ENCODE measurements at regions not wholly inside any gene's neighbourhood (a gene's known extent, or its start where the extent isn't known, plus 50 kb on each side); places are given as distances from the start of the nearest gene placed in this dataset.

GRCh38 chrX:7247346-7247745 lies 99.4 kb upstream of the PUDP start:
- H3K27me3 ChIP-seq (ENCODE audit: control insufficient read depth, insufficient read depth, low read length): no peaks in the 10 kb centered on the region
- no peak for DNase-seq (ENCODE audit: low read depth in 2 of 2)
- H4K20me1 ChIP-seq (ENCODE audit: control insufficient read depth, extremely low read depth, insufficient read depth, low read length): no peaks in the 10 kb centered on the region
- no peak overlapping the region for H2AFZ ChIP-seq (ENCODE audit: low read length)
- H3K4me3 ChIP-seq (replicated peaks in 1 of 4; ENCODE audit: control extremely low read depth in 1 of 4, insufficient read depth in 1 of 4, low read depth in 3 of 4, low read length in 4 of 4): no peak overlapping the region
- no peaks in the 10 kb centered on the region for H3K4me1 ChIP-seq (ENCODE audit: control insufficient read depth, extremely low read depth, insufficient read depth, low read length)
- H3K27ac ChIP-seq (ENCODE audit: insufficient read depth, low read length): no peak overlapping the region
- H3K36me3 ChIP-seq (ENCODE audit: control insufficient read depth, insufficient read depth, low read length): no peaks in the 10 kb centered on the region
- no peaks in the 10 kb centered on the region for H3K79me2 ChIP-seq (ENCODE audit: control insufficient read depth, insufficient read depth, low read length)
- no peak for TF ChIP-seq CTCF (conservative IDR thresholded peaks at IDR 0.05 in 1 of 2, IDR thresholded peaks at IDR 0.05 in 1 of 2; ENCODE audit: low read depth in 1 of 2, low read length in 2 of 2)
- no peak for TF ChIP-seq EZH2 (IDR thresholded peaks at IDR 0.05; ENCODE audit: low read length, missing control alignments)
- H3K9ac ChIP-seq (ENCODE audit: insufficient read depth, low read length): no peak overlapping the region
- no peaks in the 10 kb centered on the region for H3K9me3 ChIP-seq (ENCODE audit: control insufficient read depth, insufficient read depth, low read depth, low read length)
- H3K4me2 ChIP-seq (ENCODE audit: extremely low read depth, insufficient read depth, low read length): no peak overlapping the region

GRCh38 chrX:7244405-7244804 lies 96.5 kb upstream of the PUDP start:
- H3K27ac ChIP-seq (ENCODE audit: insufficient read depth, low read length): no peak overlapping the region
- H4K20me1 ChIP-seq (ENCODE audit: control insufficient read depth, extremely low read depth, insufficient read depth, low read length): no peaks in the 10 kb centered on the region

GRCh38 chrX:7242613-7243012 lies 94.7 kb upstream of the PUDP start:
- no peaks in the 10 kb centered on the region for H3K36me3 ChIP-seq (ENCODE audit: control insufficient read depth, insufficient read depth, low read length)
- TF ChIP-seq EZH2 (IDR thresholded peaks at IDR 0.05; ENCODE audit: low read length, missing control alignments): no peak
- TF ChIP-seq CTCF (conservative IDR thresholded peaks at IDR 0.05 in 1 of 2, IDR thresholded peaks at IDR 0.05 in 1 of 2; ENCODE audit: low read depth in 1 of 2, low read length in 2 of 2): no peak

More at GRCh38 chrX:7244405-7244804, 96.5 kb upstream of the PUDP start:
- Histone ChIP-seq H3K79me2 (ENCODE audit: control insufficient read depth, insufficient read depth, low read length) (no peaks in the 10 kb centered on the region), H3K9me3 (ENCODE audit: control insufficient read depth, insufficient read depth, low read depth, low read length) (no peaks in the 10 kb centered on the region), H3K4me1 (ENCODE audit: control insufficient read depth, extremely low read depth, insufficient read depth, low read length) (no peaks in the 10 kb centered on the region), H3K4me2 (ENCODE audit: extremely low read depth, insufficient read depth, low read length) (no peak overlapping the region), H3K36me3 (ENCODE audit: control insufficient read depth, insufficient read depth, low read length) (no peaks in the 10 kb centered on the region), H3K27me3 (ENCODE audit: control insufficient read depth, insufficient read depth, low read length) (no peaks in the 10 kb centered on the region), H3K9ac (ENCODE audit: insufficient read depth, low read length) (no peak overlapping the region), H2AFZ (ENCODE audit: low read length) (no peak overlapping the region), H3K4me3 (replicated peaks in 1 of 4; ENCODE audit: control extremely low read depth in 1 of 4, insufficient read depth in 1 of 4, low read depth in 3 of 4, low read length in 4 of 4) (no peak overlapping the region)
- no peak for DNase-seq (ENCODE audit: low read depth in 2 of 2)
- TF ChIP-seq EZH2 (IDR thresholded peaks at IDR 0.05; ENCODE audit: low read length, missing control alignments) (no peak), CTCF (conservative IDR thresholded peaks at IDR 0.05 in 1 of 2, IDR thresholded peaks at IDR 0.05 in 1 of 2; ENCODE audit: low read depth in 1 of 2, low read length in 2 of 2) (no peak)

More at GRCh38 chrX:7242613-7243012, 94.7 kb upstream of the PUDP start:
- no peaks in the 10 kb centered on the region for H3K79me2 ChIP-seq (ENCODE audit: control insufficient read depth, insufficient read depth, low read length)
- no peaks in the 10 kb centered on the region for H3K27me3 ChIP-seq (ENCODE audit: control insufficient read depth, insufficient read depth, low read length)
- H3K4me2 ChIP-seq (ENCODE audit: extremely low read depth, insufficient read depth, low read length): no peak overlapping the region
- no peak overlapping the region for H2AFZ ChIP-seq (ENCODE audit: low read length)
- no peaks in the 10 kb centered on the region for H3K9me3 ChIP-seq (ENCODE audit: control insufficient read depth, insufficient read depth, low read depth, low read length)
- H4K20me1 ChIP-seq (ENCODE audit: control insufficient read depth, extremely low read depth, insufficient read depth, low read length): no peaks in the 10 kb centered on the region
- no peak overlapping the region for H3K27ac ChIP-seq (ENCODE audit: insufficient read depth, low read length)
- DNase-seq (ENCODE audit: low read depth in 2 of 2): no peak
- no peak overlapping the region for H3K4me3 ChIP-seq (replicated peaks in 1 of 4; ENCODE audit: control extremely low read depth in 1 of 4, insufficient read depth in 1 of 4, low read depth in 3 of 4, low read length in 4 of 4)
- no peaks in the 10 kb centered on the region for H3K4me1 ChIP-seq (ENCODE audit: control insufficient read depth, extremely low read depth, insufficient read depth, low read length)
- no peak overlapping the region for H3K9ac ChIP-seq (ENCODE audit: insufficient read depth, low read length)

Data from fibroblast of lung (primary cell).